ENCODE measurements at regions not wholly inside any gene's neighbourhood (a gene's known extent, or its start where the extent isn't known, plus 50 kb on each side); places are given as distances from the start of the nearest gene placed in this dataset.

DNA sequence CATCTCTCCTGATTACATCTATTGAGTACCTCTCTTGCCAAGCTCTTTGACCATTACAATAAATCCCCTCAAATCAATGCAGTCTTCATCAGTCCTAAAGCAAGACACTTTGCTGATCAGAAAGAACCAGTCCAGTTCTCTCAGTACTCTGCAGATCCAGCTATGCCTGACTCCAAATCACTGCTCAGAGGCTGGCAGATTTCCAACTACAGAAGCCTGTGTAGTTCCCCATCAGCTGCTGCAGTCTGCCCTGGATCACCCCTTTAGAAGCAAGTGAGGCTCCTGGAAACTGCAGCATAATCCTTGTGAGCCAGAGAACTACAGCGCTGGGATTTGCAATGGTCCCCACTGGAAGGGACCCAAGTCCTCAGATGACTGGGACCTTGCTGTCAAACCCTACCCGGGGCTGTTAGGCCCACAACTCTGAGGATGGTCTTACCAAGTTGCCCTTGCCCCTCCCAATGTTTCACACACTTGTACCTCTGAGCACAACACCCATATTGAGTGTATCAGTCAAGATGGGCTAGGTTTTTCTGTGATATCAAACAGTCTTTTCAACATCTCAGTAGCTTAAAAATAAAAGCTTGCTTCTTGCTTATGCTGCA, 81.9 kb upstream of the TOPAZ1 start:
- ChIA-PET RAD21 (ENCODE audit: unreplicated experiment) (no interaction called here), CTCF (interaction anchor here (0.7 kb wide), 1 partner anchor 39 kb away, joined by 3 read pairs; no protein-coding TSS in a partner anchor), POLR2A (no interaction called here), SMC1A (ENCODE audit: uncharacterized antibody, unreplicated experiment) (no interaction called here)
- peaks cover 0 to 2% of the 10 kb centered on the region in 2 experiments; a peak in 2 of 4 replicates for H3K27me3 ChIP-seq (replicated peaks in 1 of 2; ENCODE audit: control insufficient read depth in 2 of 2, insufficient read depth in 2 of 2, low read length in 1 of 2)
- in situ Hi-C loops (cut with MboI), result no loop called here
- no TSS peak for BruUV-seq (replicated peaks)
- H3K4me1 ChIP-seq (ENCODE audit: control insufficient read depth, insufficient read depth, low read length), result no peaks in the 10 kb centered on the region
- H3K9ac ChIP-seq (ENCODE audit: control insufficient read depth, insufficient read depth, low read length), result no peak overlapping the region
- TF ChIP-seq CHD2 (IDR thresholded peaks at IDR 0.05; ENCODE audit: borderline replicate concordance, low read depth, low read length) (no peak), SP1 (IDR thresholded peaks at IDR 0.05; ENCODE audit: low read depth, low read length) (no peak), CBX3 (IDR thresholded peaks at IDR 0.05; ENCODE audit: borderline replicate concordance, low read depth) (no peak)
- TF ChIP-seq, protein P1, sequence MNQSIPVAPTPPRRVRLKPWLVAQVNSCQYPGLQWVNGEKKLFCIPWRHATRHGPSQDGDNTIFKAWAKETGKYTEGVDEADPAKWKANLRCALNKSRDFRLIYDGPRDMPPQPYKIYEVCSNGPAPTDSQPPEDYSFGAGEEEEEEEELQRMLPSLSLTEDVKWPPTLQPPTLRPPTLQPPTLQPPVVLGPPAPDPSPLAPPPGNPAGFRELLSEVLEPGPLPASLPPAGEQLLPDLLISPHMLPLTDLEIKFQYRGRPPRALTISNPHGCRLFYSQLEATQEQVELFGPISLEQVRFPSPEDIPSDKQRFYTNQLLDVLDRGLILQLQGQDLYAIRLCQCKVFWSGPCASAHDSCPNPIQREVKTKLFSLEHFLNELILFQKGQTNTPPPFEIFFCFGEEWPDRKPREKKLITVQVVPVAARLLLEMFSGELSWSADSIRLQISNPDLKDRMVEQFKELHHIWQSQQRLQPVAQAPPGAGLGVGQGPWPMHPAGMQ (IDR thresholded peaks at IDR 0.05; ENCODE audit: borderline replicate concordance), result no peak
- H4K20me1 ChIP-seq (ENCODE audit: control insufficient read depth, insufficient read depth), result no peaks in the 10 kb centered on the region
- FAIRE-seq (no peak), DNase-seq (ENCODE audit: low read depth, low spot score) (no peak), ATAC-seq (no peak)
- H3K27ac ChIP-seq (ENCODE audit: control insufficient read depth, insufficient read depth), result no peak overlapping the region
- no peak overlapping the region for H3K4me3 ChIP-seq
- no peak overlapping the region for H2AFZ ChIP-seq (ENCODE audit: control insufficient read depth, low read depth, low read length)
- WGBS (ENCODE audit: insufficient coverage, insufficient replicate concordance, low lambda C conversion rate, missing lambda C conversion rate), result 58% methylated on average over 2 of the region's 2 CpGs
- no peak overlapping the region for H3K4me2 ChIP-seq (ENCODE audit: control insufficient read depth, insufficient read depth)
- no peaks in the 10 kb centered on the region for H3K9me3 ChIP-seq (replicated peaks; ENCODE audit: control insufficient read depth, insufficient read depth, low read length)
- H3K36me3 ChIP-seq (ENCODE audit: control insufficient read depth in 2 of 2, insufficient read depth in 2 of 2, low read length in 1 of 2), result no peaks in the 10 kb centered on the region
- H3K79me2 ChIP-seq (ENCODE audit: control insufficient read depth, insufficient read depth, low read length), result no peaks in the 10 kb centered on the region
- intact Hi-C loops (cut with micrococcal nuclease; ENCODE audit: unreplicated experiment), result no loop called here

DNA sequence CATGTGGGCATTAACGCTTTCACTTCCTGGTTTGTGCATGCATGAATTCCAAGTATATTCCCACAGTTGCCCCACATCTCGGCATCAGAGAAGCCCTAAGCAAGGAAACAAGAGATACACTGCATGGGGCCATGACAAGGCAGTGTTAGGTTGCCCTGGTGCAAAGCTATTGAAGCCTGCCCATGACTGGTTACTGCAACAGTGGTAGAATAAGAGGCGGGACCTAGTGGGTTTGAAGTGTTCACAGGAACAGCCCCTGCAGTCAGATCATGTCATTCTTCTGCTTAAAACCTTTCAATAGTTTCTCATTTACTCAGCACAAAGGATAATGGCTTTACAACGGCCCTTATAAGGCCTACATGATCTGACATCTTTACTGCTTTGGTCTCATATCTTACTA, 80.9 kb upstream of the TOPAZ1 start:
- DNase-seq (ENCODE audit: low read depth, low spot score) (no peak), FAIRE-seq (no peak), ATAC-seq (peak; percentile 31)
- H3K4me1 ChIP-seq (ENCODE audit: control insufficient read depth, insufficient read depth, low read length), result no peaks in the 10 kb centered on the region
- CTCF ChIA-PET, result no interaction called here
- in situ Hi-C loops (cut with MboI) (no loop called here), intact Hi-C loops (cut with micrococcal nuclease; ENCODE audit: unreplicated experiment) (no loop called here)
- POLR2A ChIA-PET, result no interaction called here
- H3K27ac ChIP-seq (ENCODE audit: control insufficient read depth, insufficient read depth), result no peak overlapping the region
- RAD21 ChIA-PET (ENCODE audit: unreplicated experiment), result no interaction called here
- no peak overlapping the region for H2AFZ ChIP-seq (ENCODE audit: control insufficient read depth, low read depth, low read length)
- no peaks in the 10 kb centered on the region for H3K9me3 ChIP-seq (replicated peaks; ENCODE audit: control insufficient read depth, insufficient read depth, low read length)
- peaks cover 0 to 2% of the 10 kb centered on the region in 2 experiments; a peak in 2 of 4 replicates for H3K27me3 ChIP-seq (replicated peaks in 1 of 2; ENCODE audit: control insufficient read depth in 2 of 2, insufficient read depth in 2 of 2, low read length in 1 of 2)
- H3K4me3 ChIP-seq, result no peak overlapping the region
- no peaks in the 10 kb centered on the region for H3K36me3 ChIP-seq (ENCODE audit: control insufficient read depth in 2 of 2, insufficient read depth in 2 of 2, low read length in 1 of 2)
- H3K4me2 ChIP-seq (ENCODE audit: control insufficient read depth, insufficient read depth), result no peak overlapping the region
- BruUV-seq (replicated peaks), result no TSS peak
- no peak overlapping the region for H3K9ac ChIP-seq (ENCODE audit: control insufficient read depth, insufficient read depth, low read length)
- WGBS (ENCODE audit: insufficient coverage, insufficient replicate concordance, low lambda C conversion rate, missing lambda C conversion rate), result 48% methylated on average over 4 of the region's 4 CpGs
- SMC1A ChIA-PET (ENCODE audit: uncharacterized antibody, unreplicated experiment), result no interaction called here
- no peaks in the 10 kb centered on the region for H3K79me2 ChIP-seq (ENCODE audit: control insufficient read depth, insufficient read depth, low read length)
- H4K20me1 ChIP-seq (ENCODE audit: control insufficient read depth, insufficient read depth), result no peaks in the 10 kb centered on the region
- TF ChIP-seq, protein P2, sequence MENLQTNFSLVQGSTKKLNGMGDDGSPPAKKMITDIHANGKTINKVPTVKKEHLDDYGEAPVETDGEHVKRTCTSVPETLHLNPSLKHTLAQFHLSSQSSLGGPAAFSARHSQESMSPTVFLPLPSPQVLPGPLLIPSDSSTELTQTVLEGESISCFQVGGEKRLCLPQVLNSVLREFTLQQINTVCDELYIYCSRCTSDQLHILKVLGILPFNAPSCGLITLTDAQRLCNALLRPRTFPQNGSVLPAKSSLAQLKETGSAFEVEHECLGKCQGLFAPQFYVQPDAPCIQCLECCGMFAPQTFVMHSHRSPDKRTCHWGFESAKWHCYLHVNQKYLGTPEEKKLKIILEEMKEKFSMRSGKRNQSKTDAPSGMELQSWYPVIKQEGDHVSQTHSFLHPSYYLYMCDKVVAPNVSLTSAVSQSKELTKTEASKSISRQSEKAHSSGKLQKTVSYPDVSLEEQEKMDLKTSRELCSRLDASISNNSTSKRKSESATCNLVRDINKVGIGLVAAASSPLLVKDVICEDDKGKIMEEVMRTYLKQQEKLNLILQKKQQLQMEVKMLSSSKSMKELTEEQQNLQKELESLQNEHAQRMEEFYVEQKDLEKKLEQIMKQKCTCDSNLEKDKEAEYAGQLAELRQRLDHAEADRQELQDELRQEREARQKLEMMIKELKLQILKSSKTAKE (IDR thresholded peaks at IDR 0.05; ENCODE audit: low read depth, poor library complexity, severe bottlenecking), result no peak
- TF ChIP-seq, protein P3, sequence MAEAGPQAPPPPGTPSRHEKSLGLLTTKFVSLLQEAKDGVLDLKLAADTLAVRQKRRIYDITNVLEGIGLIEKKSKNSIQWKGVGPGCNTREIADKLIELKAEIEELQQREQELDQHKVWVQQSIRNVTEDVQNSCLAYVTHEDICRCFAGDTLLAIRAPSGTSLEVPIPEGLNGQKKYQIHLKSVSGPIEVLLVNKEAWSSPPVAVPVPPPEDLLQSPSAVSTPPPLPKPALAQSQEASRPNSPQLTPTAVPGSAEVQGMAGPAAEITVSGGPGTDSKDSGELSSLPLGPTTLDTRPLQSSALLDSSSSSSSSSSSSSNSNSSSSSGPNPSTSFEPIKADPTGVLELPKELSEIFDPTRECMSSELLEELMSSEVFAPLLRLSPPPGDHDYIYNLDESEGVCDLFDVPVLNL (IDR thresholded peaks at IDR 0.05; ENCODE audit: low read depth, low read length), result no peak
- TF ChIP-seq HDAC2 (IDR thresholded peaks at IDR 0.05), result no peak
- TF ChIP-seq BMI1 (IDR thresholded peaks at IDR 0.05; ENCODE audit: borderline replicate concordance), result no peak
- TF ChIP-seq, protein P4, sequence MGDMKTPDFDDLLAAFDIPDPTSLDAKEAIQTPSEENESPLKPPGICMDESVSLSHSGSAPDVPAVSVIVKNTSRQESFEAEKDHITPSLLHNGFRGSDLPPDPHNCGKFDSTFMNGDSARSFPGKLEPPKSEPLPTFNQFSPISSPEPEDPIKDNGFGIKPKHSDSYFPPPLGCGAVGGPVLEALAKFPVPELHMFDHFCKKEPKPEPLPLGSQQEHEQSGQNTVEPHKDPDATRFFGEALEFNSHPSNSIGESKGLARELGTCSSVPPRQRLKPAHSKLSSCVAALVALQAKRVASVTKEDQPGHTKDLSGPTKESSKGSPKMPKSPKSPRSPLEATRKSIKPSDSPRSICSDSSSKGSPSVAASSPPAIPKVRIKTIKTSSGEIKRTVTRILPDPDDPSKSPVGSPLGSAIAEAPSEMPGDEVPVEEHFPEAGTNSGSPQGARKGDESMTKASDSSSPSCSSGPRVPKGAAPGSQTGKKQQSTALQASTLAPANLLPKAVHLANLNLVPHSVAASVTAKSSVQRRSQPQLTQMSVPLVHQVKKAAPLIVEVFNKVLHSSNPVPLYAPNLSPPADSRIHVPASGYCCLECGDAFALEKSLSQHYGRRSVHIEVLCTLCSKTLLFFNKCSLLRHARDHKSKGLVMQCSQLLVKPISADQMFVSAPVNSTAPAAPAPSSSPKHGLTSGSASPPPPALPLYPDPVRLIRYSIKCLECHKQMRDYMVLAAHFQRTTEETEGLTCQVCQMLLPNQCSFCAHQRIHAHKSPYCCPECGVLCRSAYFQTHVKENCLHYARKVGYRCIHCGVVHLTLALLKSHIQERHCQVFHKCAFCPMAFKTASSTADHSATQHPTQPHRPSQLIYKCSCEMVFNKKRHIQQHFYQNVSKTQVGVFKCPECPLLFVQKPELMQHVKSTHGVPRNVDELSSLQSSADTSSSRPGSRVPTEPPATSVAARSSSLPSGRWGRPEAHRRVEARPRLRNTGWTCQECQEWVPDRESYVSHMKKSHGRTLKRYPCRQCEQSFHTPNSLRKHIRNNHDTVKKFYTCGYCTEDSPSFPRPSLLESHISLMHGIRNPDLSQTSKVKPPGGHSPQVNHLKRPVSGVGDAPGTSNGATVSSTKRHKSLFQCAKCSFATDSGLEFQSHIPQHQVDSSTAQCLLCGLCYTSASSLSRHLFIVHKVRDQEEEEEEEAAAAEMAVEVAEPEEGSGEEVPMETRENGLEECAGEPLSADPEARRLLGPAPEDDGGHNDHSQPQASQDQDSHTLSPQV (IDR thresholded peaks at IDR 0.05), result no peak
